ENCODE measurements at regions not wholly inside any gene's neighbourhood (a gene's known extent, or its start where the extent isn't known, plus 50 kb on each side); places are given as distances from the start of the nearest gene placed in this dataset.
A peak's percentile ranks its signal among the peaks of the same experiment; 100 is the strongest.

DNA sequence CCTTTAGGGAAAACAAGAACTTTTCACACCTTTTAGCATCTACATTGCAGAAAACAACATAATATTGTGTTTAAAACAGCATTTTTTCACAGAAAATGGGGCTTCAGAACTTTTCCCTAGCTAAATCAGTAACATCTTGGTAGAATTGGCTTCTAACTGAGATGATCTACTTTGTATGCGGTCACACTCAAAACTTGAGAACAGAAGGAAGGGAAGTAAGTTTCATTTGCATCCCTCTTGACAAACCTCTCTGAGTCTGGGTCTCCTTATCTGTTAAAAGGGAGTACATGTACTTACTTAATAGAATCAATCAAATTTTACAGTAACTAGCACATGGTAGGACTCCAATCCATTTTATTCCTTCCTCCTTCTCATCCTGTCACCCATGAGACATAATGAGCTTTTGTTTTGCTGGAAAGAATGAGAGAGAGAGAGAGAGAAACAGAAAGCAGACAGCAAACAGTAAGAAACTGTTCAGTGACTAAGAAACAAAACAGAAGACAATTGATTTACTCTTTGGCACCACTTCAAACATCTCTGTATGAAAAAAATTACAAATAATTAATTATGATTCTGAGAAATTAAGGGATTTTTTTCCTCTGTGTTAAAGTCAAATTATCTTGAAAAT lies 387.3 kb downstream of the SATB2 start:
- no peaks in the 10 kb centered on the region for H3K36me3 ChIP-seq (ENCODE audit: control insufficient read depth in 4 of 4, insufficient read depth in 4 of 4, low read length in 4 of 4)
- no peak overlapping the region for H3K27ac ChIP-seq (ENCODE audit: low read depth in 1 of 2, low read length in 1 of 2)
- no peak overlapping the region for H3K9ac ChIP-seq (ENCODE audit: insufficient read depth in 1 of 2, low read length in 2 of 2)
- DNase-seq (no peak), ATAC-seq (ENCODE audit: insufficient read depth, low FRiP score) (no peak)
- H3K27me3 ChIP-seq (ENCODE audit: control insufficient read depth in 3 of 3, insufficient read depth in 3 of 3, low read length in 2 of 3), result no peaks in the 10 kb centered on the region
- no peaks in the 10 kb centered on the region for H3K9me3 ChIP-seq (ENCODE audit: control insufficient read depth in 4 of 4, insufficient read depth in 3 of 4, low read length in 3 of 4)
- H3K4me1 ChIP-seq (ENCODE audit: control insufficient read depth in 5 of 5, insufficient read depth in 5 of 5, low read length in 5 of 5), result no peaks in the 10 kb centered on the region
- no peak overlapping the region for H3K4me3 ChIP-seq
- 85 to 100% methylated on average over 1 of the region's 1 CpG for WGBS, 2 donors
- TF ChIP-seq, protein P1, sequence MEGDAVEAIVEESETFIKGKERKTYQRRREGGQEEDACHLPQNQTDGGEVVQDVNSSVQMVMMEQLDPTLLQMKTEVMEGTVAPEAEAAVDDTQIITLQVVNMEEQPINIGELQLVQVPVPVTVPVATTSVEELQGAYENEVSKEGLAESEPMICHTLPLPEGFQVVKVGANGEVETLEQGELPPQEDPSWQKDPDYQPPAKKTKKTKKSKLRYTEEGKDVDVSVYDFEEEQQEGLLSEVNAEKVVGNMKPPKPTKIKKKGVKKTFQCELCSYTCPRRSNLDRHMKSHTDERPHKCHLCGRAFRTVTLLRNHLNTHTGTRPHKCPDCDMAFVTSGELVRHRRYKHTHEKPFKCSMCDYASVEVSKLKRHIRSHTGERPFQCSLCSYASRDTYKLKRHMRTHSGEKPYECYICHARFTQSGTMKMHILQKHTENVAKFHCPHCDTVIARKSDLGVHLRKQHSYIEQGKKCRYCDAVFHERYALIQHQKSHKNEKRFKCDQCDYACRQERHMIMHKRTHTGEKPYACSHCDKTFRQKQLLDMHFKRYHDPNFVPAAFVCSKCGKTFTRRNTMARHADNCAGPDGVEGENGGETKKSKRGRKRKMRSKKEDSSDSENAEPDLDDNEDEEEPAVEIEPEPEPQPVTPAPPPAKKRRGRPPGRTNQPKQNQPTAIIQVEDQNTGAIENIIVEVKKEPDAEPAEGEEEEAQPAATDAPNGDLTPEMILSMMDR (IDR thresholded peaks at IDR 0.05; ENCODE audit: control extremely low read depth, extremely low read depth), result no peak

DNA sequence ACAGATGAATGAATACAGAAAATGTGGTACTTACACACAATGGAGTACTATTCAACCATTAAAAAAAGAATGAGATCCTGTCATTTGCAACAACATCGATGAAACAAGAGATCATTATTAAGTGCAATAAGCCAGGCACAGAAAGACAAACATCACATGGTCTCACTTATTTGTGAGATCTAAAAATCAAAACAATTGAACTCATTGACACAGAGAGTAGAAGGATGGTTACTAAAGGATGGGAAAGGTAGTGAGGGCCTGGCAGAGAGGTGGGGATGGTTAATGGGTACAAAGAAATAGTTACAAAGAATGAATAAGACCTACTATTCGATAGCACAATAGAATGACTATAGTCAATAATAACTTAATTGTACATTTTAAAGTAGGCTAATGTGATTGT lies 393.5 kb downstream of the SATB2 start:
- no peak overlapping the region for H3K27ac ChIP-seq (ENCODE audit: low read depth in 1 of 2, low read length in 1 of 2)
- H3K4me1 ChIP-seq (ENCODE audit: control insufficient read depth in 5 of 5, insufficient read depth in 5 of 5, low read length in 5 of 5), result no peaks in the 10 kb centered on the region
- no peaks in the 10 kb centered on the region for H3K27me3 ChIP-seq (ENCODE audit: control insufficient read depth in 3 of 3, insufficient read depth in 3 of 3, low read length in 2 of 3)
- TF ChIP-seq, protein P1 (IDR thresholded peaks at IDR 0.05; ENCODE audit: control extremely low read depth, extremely low read depth), result no peak
- WGBS, 2 donors, result 88 to 90% methylated on average over 2 of the region's 2 CpGs
- H3K36me3 ChIP-seq (ENCODE audit: control insufficient read depth in 4 of 4, insufficient read depth in 4 of 4, low read length in 4 of 4), result no peaks in the 10 kb centered on the region
- H3K9me3 ChIP-seq (ENCODE audit: control insufficient read depth in 4 of 4, insufficient read depth in 3 of 4, low read length in 3 of 4), result peaks cover 0 to 9% (median 0%) of the 10 kb centered on the region in 4 donors
- H3K4me3 ChIP-seq, result no peak overlapping the region
- no peak for ATAC-seq (ENCODE audit: insufficient read depth, low FRiP score)
- no peak overlapping the region for H3K9ac ChIP-seq (ENCODE audit: insufficient read depth in 1 of 2, low read length in 2 of 2)
- no peak for DNase-seq

DNA sequence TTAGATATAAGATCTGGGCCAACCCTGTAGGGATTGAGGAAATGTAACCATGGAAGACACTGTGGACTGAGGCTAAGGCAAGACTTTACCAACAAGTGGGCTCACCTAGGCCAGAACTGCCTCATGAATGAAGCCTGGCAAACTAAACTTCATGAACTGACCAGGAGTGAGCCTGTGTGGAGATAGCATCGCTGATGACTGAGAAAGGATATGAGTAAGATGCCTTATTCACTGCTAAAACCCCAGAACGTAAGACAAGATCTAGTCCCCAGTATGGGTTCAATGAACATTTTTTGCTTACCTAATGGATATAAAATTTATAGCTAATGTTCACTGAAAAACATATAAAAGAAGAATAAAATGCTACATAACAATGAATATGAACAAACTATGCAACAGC lies 399.8 kb downstream of the SATB2 start:
- DNase-seq, result no peak
- peaks cover 0 to 5% (median 0%) of the 10 kb centered on the region in 4 donors for H3K9me3 ChIP-seq (ENCODE audit: control insufficient read depth in 4 of 4, insufficient read depth in 3 of 4, low read length in 3 of 4)
- no peaks in the 10 kb centered on the region for H3K36me3 ChIP-seq (ENCODE audit: control insufficient read depth in 4 of 4, insufficient read depth in 4 of 4, low read length in 4 of 4)
- 89 to 90% methylated on average over 2 of the region's 2 CpGs for WGBS, 2 donors
- no peak for ATAC-seq (ENCODE audit: insufficient read depth, low FRiP score)
- H3K4me3 ChIP-seq, result no peak overlapping the region
- no peak overlapping the region for H3K27ac ChIP-seq (ENCODE audit: low read depth in 1 of 2, low read length in 1 of 2)
- no peak overlapping the region for H3K9ac ChIP-seq (ENCODE audit: insufficient read depth in 1 of 2, low read length in 2 of 2)
- TF ChIP-seq, protein P1 (IDR thresholded peaks at IDR 0.05; ENCODE audit: control extremely low read depth, extremely low read depth), result no peak
- H3K4me1 ChIP-seq (ENCODE audit: control insufficient read depth in 5 of 5, insufficient read depth in 5 of 5, low read length in 5 of 5), result no peaks in the 10 kb centered on the region
- H3K27me3 ChIP-seq (ENCODE audit: control insufficient read depth in 3 of 3, insufficient read depth in 3 of 3, low read length in 2 of 3), result no peaks in the 10 kb centered on the region

DNA sequence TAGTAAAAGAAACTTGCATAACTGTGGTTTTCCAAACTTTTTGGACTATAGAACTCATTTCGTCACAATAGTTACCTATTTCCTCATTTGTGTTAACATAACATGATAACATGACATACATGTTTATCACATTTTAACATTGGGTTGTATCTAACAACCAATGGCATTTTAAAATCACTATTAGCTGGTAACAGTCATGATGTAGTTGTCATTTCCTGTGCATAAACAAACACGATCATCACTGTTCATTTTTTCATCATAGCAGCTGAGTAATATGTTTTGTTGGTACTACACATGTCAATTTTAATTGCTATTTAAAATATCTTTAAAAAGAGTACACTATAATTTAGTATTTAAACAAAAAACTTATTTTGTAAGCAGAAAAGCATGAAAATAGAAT lies 402.4 kb downstream of the SATB2 start:
- WGBS, 2 donors, result 46 to 58% methylated on average over 2 of the region's 2 CpGs
- peak in 1 of 3 donors; percentile 5 for DNase-seq
- TF ChIP-seq, protein P1 (IDR thresholded peaks at IDR 0.05; ENCODE audit: control extremely low read depth, extremely low read depth), result no peak

More for the DNA sequence above, 402.4 kb downstream of the SATB2 start:
- no peak overlapping the region for H3K27ac ChIP-seq (ENCODE audit: low read depth in 1 of 2, low read length in 1 of 2)
- ATAC-seq (ENCODE audit: insufficient read depth, low FRiP score), result no peak
- no peaks in the 10 kb centered on the region for H3K4me1 ChIP-seq (ENCODE audit: control insufficient read depth in 5 of 5, insufficient read depth in 5 of 5, low read length in 5 of 5)
- no peak overlapping the region for H3K4me3 ChIP-seq
- peaks cover 0 to 4% (median 0%) of the 10 kb centered on the region in 4 donors for H3K9me3 ChIP-seq (ENCODE audit: control insufficient read depth in 4 of 4, insufficient read depth in 3 of 4, low read length in 3 of 4)
- H3K9ac ChIP-seq (ENCODE audit: insufficient read depth in 1 of 2, low read length in 2 of 2), result no peak overlapping the region
- H3K36me3 ChIP-seq (ENCODE audit: control insufficient read depth in 4 of 4, insufficient read depth in 4 of 4, low read length in 4 of 4), result no peaks in the 10 kb centered on the region
- no peaks in the 10 kb centered on the region for H3K27me3 ChIP-seq (ENCODE audit: control insufficient read depth in 3 of 3, insufficient read depth in 3 of 3, low read length in 2 of 3)
